ENCODE measurements at regions not wholly inside any gene's neighbourhood (a gene's known extent, or its start where the extent isn't known, plus 50 kb on each side); places are given as distances from the start of the nearest gene placed in this dataset.

- DNase-seq (ENCODE audit: low read depth in 3 of 3) = no peak
These were observed 539.8 kb upstream of the SLIT2 start for GRCh38 chr4:19711871-19712270.

GRCh38 chr4:19707876-19708275 lies 543.8 kb upstream of the SLIT2 start:
- no peak for DNase-seq (ENCODE audit: low read depth in 3 of 3)

- no peak for DNase-seq (ENCODE audit: low read depth in 3 of 3)
These were observed 548.3 kb upstream of the SLIT2 start for GRCh38 chr4:19703391-19703790.

- no peak for DNase-seq (ENCODE audit: low read depth in 3 of 3)
These were observed 550.7 kb upstream of the SLIT2 start for GRCh38 chr4:19700992-19701391.

GRCh38 chr4:19698961-19699360 lies 552.7 kb upstream of the SLIT2 start:
- no peak for DNase-seq (ENCODE audit: low read depth in 3 of 3)

- no peak for DNase-seq (ENCODE audit: low read depth in 3 of 3)
These were observed 556.9 kb upstream of the SLIT2 start for GRCh38 chr4:19694812-19695211.

GRCh38 chr4:19693936-19694570 lies 557.7 kb upstream of the SLIT2 start:
- no peak for DNase-seq (ENCODE audit: low read depth in 3 of 3)

- no peak for DNase-seq (ENCODE audit: low read depth in 3 of 3)
These were observed 562.2 kb upstream of the SLIT2 start for GRCh38 chr4:19689511-19689910.

GRCh38 chr4:19686456-19686855 lies 565.2 kb upstream of the SLIT2 start:
- no peak for DNase-seq (ENCODE audit: low read depth in 3 of 3)

- DNase-seq (ENCODE audit: low read depth in 3 of 3) = no peak
These were observed 567.6 kb upstream of the SLIT2 start for GRCh38 chr4:19684084-19684483.

GRCh38 chr4:19683426-19683825 lies 568.3 kb upstream of the SLIT2 start:
- no peak for DNase-seq (ENCODE audit: low read depth in 3 of 3)

GRCh38 chr4:19677211-19677610 lies 574.5 kb upstream of the SLIT2 start:
- no peak for DNase-seq (ENCODE audit: low read depth in 3 of 3)

GRCh38 chr4:19675172-19675811 lies 576.4 kb upstream of the SLIT2 start:
- DNase-seq (ENCODE audit: low read depth in 3 of 3) = no peak

GRCh38 chr4:19659101-19659500 lies 592.6 kb upstream of the SLIT2 start:
- no peak for DNase-seq (ENCODE audit: low read depth in 3 of 3)

- no peak for DNase-seq (ENCODE audit: low read depth in 3 of 3)
These were observed 593.8 kb upstream of the SLIT2 start for GRCh38 chr4:19657856-19658255.

- no peak for DNase-seq (ENCODE audit: low read depth in 3 of 3)
These were observed 596.0 kb upstream of the SLIT2 start for GRCh38 chr4:19655666-19656065.

GRCh38 chr4:19650903-19651864 lies 600.5 kb upstream of the SLIT2 start:
- DNase-seq (ENCODE audit: low read depth in 3 of 3) = no peak

GRCh38 chr4:19645589-19645988 lies 606.1 kb upstream of the SLIT2 start:
- no peak for DNase-seq (ENCODE audit: low read depth in 3 of 3)

GRCh38 chr4:19636451-19636850 lies 615.3 kb upstream of the SLIT2 start:
- DNase-seq (ENCODE audit: low read depth in 3 of 3) = no peak

- no peak for DNase-seq (ENCODE audit: low read depth in 3 of 3)
These were observed 619.9 kb upstream of the SLIT2 start for GRCh38 chr4:19631814-19632213.

- DNase-seq (ENCODE audit: low read depth in 3 of 3) = no peak
These were observed 627.8 kb upstream of the SLIT2 start for GRCh38 chr4:19623866-19624265.

GRCh38 chr4:19615086-19615689 lies 636.5 kb upstream of the SLIT2 start:
- DNase-seq (ENCODE audit: low read depth in 3 of 3) = no peak
